HG02588 (cell line): ENCODE measurements at regions not wholly inside any gene's neighbourhood (a gene's known extent, or its start where the extent isn't known, plus 50 kb on each side); places are given as distances from the start of the nearest gene placed in this dataset.
"Not testable (repeated sequence)": the region's sequence is repeated elsewhere in the genome, so short reads cannot be mapped to it uniquely, and the experiment has no call there.

Experiments used
- ATAC-seq: cut with Tn5 transposase; IDR thresholded peaks from one replicate; pipeline ENCODE4 v1.9.1; 2021; ENCODE audit warnings: mild to moderate bottlenecking, moderate library complexity; ENCODE audit not compliant: unreplicated experiment

DNA sequence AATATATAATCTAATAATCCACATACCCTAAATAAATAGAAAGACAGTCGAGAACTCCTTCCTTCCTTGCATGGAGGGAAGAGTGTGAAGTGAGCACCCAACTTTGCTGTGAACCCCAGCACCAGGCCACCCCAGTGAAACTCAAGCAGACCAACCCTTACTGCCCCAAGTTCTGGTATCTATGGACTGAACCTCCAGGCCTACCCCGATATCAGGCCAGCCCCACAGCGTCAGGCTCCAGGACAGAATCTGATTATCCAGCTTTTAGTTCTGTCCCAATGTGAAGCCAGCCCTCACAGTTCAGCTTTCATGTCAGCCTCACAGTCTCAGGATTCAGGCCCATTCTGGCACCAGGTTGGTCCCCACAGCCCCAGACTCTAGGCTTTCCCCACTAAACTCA is 1617.2 kb upstream of the AGA start:
- ATAC-seq = no peak

DNA sequence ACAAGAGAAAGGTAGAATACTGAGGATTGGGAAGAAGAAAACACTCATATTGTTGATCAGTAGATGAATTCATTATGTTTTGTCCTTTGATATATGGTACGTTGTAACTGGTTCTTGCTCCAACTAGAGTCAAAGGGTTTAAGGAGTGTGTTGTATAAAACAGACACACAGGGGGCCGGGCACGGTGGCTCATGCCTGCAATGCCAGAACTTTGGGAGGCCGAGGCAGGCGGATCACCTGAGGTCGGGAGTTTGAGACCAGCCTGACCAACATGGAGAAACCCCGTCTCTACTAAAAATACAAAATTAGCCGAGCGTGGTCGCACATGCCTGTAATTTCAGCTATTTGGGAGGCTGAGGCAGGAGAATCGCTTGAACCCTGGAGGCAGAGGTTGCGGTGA is 1624.0 kb upstream of the AGA start:
- ATAC-seq = not testable (repeated sequence)

- no peak for ATAC-seq
These were observed 1628.9 kb upstream of the AGA start for GRCh38 chr4:179071131-179071530.

- no peak for ATAC-seq
These were observed 1634.6 kb upstream of the AGA start for GRCh38 chr4:179076865-179077264.

- no peak for ATAC-seq
These were observed 1653.5 kb upstream of the AGA start for GRCh38 chr4:179095585-179096221.

DNA sequence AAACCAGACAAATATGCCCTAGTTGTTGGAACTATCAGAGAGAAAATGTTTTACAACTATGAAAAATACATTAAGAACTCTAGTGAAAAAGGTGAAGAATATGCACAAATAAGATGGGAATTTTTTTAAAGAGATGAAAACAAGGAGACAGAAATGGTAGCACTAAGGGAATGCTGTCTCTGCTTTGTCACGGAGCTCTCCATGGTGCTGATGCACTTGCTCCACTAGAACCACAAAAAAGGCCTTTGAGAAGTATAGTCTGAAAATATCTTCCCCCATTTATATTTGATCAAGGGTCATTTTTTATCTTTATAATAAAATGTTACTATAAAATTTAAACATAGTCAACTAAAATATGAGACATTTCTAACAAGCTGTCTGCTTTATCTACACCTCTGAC is 1655.5 kb upstream of the AGA start:
- ATAC-seq = no peak

- ATAC-seq = no peak
These were observed 1668.1 kb upstream of the AGA start for GRCh38 chr4:179110356-179110755.

DNA sequence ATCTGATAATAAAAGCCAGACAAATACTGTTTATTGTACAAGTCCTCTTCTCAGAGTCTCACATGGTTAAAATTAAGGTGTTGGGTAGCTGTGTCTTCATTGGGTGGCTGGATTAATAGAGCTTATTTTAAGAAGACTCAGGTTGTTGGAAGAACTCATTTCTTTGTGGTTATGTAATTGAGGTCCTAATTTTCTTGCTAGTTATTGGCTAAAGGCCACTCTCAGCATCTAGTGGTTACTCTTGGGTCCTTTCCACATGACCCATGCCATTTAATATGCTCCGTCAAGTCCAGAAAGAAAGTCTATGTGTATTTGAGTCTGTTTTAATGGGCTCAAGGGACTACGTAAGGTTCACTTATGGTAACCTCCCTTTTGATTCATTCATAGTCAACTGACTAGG is 1668.6 kb upstream of the AGA start:
- ATAC-seq = no peak

DNA sequence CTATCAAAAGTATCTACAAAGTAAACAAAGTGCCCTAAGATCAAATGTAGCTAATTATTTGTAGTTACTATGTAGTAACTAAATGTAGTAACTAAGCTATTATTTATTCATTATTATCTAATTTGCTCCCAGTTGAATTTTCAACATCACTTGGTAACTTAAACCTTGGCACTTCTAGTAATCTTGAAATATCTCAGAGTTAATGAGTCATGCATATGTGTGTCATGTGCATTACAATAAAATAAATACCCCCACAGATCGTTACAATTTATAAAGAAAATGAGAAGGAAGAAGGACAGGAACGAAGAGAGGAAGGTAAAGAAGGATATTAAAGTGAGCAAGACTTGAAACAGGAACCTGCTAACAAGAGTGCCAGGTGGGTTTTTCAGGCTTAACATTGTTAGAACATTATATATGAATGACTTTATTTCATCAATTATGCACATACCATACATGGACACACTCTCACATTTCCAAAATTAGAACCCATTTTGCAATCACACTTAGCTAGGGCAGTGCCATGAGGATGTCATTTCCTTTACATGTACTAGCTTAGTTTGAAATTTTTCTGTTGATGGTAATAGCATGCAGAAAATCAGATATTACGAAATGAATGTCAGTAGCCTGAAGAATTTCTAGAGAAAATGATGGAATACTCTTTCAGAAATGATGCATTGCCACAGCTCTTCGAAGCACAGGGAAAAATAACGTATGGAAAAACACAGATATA is 1670.4 kb upstream of the AGA start:
- no peak for ATAC-seq

GRCh38 chr4:179114615-179115014 is 1672.4 kb upstream of the AGA start:
- ATAC-seq = no peak

- ATAC-seq = no peak
These were observed 1673.8 kb upstream of the AGA start for GRCh38 chr4:179116011-179116410.

DNA sequence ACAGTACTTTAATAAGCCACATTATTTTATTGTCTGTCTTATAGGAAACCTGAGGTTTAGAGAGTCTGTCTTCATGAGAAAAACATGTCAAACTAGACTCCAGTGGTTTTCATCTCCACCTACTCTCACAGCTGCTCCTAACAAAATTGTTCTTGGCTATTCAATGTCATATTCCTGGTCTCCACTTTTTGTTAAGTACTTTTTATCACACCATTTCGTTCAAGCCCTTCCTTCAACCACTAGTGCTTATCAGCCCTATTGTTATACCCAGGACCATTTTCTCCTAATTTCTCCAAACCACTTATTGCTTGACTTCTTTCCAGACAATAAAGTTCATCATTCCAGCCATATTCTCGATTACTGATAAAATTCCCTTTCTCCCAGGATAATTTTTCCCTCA is 1674.3 kb upstream of the AGA start:
- ATAC-seq = no peak

DNA sequence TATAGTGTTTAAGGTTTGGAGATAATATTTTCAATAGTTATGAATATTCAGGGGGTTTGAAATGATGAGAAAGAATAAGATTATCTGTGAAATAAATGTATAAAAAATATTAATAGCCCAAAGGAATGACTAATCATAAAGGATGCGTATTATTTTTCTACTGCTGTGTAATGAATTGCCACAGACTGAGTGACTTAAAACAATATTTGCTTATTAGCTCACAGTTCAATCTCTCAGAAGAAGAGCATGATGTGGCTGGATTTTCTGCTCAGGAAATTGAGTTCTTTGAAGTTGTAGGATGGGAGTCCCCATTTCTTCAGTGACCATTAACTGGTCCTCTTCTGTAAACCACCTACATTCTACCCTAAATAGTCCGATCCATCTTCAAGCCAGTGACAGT is 1680.8 kb upstream of the AGA start:
- ATAC-seq = no peak

DNA sequence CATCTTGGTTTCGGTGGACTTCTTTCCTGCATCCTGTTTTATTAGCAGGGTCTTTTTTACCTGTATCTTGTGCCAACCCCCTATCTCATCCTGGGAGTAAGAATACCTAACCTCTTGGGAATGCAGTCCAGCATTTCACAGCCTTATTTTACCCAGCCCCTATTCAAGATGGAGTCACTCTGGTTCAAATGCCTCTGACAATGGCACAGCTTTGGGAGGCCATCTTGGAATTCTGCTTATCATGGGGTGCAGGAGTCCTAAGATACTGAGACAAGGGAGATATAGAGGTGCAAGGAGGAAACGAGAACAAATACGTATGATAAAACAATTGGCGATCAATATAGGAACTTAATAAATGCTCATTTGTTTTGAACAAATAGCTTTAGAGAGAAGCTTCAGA is 1682.2 kb upstream of the AGA start:
- ATAC-seq = no peak

- no peak for ATAC-seq
These were observed 1682.7 kb upstream of the AGA start for GRCh38 chr4:179124957-179125356.

DNA sequence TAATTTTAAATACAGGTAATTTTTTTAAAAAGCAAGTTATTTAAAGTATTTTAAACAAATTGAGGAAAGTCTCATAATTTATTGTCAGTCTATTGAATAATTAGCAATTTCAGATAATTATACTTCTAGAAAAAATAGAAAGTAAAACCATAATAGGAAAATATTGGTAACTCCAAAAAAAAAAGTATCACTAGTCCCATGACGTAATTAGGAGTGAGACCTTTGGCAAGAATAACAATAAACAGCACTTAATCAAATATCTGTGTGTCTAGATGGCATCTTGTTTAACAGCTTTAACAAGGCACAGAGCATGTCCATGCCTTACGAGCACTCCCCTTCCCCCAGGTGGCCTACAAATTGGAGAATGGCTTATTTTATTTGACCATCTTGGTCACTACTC is 1683.6 kb upstream of the AGA start:
- ATAC-seq = no peak

GRCh38 chr4:179128299-179128698 is 1686.1 kb upstream of the AGA start:
- ATAC-seq = no peak

GRCh38 chr4:179130122-179130714 is 1688.0 kb upstream of the AGA start:
- no peak for ATAC-seq

GRCh38 chr4:179145746-179146525 is 1703.7 kb upstream of the AGA start:
- ATAC-seq = no peak

- no peak for ATAC-seq
These were observed 1709.5 kb upstream of the AGA start for GRCh38 chr4:179151770-179152169.

DNA sequence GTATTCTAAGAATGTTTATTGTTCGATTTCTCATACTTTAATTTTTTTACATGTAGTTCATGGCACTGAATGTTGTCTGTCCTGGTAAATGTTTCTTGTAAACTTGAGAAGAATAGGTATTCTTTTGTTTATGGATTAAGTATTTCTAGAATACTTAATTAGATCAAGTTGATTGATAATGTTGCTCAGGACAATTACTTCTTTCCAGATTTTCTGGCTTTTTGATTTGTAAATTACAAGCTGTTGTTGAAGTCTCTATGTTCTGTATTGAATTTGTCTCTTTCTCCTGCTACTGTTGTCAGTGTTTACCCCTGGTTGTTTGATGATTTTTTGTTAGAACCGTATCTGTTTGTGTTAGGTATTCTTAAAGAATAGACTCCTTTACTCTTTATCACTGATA is 1720.9 kb upstream of the AGA start:
- ATAC-seq = no peak
